ENCODE measurements at regions not wholly inside any gene's neighbourhood (a gene's known extent, or its start where the extent isn't known, plus 50 kb on each side); places are given as distances from the start of the nearest gene placed in this dataset.

DNA sequence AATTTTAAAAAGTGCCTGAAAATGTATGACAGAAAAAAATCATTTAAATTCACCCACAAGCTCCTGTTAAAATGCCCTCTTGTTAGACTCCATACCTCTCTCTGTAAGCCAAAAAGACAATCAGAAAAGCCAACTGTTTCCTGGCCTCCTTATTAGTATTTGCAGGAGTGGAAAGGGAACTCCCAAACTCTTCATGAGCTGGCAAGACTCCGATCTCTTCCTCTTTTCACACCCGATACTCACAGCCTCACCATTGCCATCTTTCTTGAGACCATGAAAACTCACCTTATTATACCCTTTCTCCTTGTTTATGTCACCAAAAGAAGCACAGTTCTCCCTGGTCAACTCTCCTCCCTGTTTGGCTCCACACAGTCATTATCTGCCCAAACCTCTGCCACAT lies 197.8 kb downstream of the DMAC1 start:
- H3K36me3 ChIP-seq = no peaks in the 10 kb centered on the region
- no peaks in the 10 kb centered on the region for H3K27me3 ChIP-seq
- no peak overlapping the region for H3K27ac ChIP-seq
- TF ChIP-seq, protein P1, sequence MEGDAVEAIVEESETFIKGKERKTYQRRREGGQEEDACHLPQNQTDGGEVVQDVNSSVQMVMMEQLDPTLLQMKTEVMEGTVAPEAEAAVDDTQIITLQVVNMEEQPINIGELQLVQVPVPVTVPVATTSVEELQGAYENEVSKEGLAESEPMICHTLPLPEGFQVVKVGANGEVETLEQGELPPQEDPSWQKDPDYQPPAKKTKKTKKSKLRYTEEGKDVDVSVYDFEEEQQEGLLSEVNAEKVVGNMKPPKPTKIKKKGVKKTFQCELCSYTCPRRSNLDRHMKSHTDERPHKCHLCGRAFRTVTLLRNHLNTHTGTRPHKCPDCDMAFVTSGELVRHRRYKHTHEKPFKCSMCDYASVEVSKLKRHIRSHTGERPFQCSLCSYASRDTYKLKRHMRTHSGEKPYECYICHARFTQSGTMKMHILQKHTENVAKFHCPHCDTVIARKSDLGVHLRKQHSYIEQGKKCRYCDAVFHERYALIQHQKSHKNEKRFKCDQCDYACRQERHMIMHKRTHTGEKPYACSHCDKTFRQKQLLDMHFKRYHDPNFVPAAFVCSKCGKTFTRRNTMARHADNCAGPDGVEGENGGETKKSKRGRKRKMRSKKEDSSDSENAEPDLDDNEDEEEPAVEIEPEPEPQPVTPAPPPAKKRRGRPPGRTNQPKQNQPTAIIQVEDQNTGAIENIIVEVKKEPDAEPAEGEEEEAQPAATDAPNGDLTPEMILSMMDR (IDR thresholded peaks at IDR 0.05; ENCODE audit: low read depth, low read length) = no peak
- DNase-seq (ENCODE audit: low read depth in 1 of 2, low spot score in 1 of 2) = no peak
- no peak overlapping the region for H3K4me3 ChIP-seq
- H3K4me1 ChIP-seq (ENCODE audit: low read depth) = no peaks in the 10 kb centered on the region
- no peaks in the 10 kb centered on the region for H3K9me3 ChIP-seq (ENCODE audit: low read depth)

DNA sequence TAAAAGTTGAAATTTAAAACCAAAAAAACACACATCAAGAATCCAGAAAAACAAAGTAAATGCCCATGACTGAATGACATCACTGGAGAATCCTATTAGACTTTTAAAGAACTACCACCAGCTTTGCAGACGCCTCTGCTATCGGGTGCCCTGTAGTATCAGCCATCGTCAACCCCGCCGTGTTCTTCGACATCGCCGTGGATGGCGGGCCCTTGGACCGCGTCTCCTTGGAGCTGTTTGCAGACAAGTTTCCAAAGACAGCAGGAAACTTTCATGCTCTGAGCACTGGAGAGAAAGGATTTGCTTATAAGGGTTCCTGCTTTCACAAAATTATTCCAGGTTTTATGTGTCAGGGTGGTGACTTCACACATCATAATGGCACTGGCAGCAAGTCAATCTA lies 201.9 kb downstream of the DMAC1 start:
- no peaks in the 10 kb centered on the region for H3K36me3 ChIP-seq
- no peaks in the 10 kb centered on the region for H3K4me1 ChIP-seq (ENCODE audit: low read depth)
- no peak overlapping the region for H3K4me3 ChIP-seq
- H3K27me3 ChIP-seq = no peaks in the 10 kb centered on the region
- TF ChIP-seq, protein P1 (IDR thresholded peaks at IDR 0.05; ENCODE audit: low read depth, low read length) = no peak
- H3K9me3 ChIP-seq (ENCODE audit: low read depth) = no peaks in the 10 kb centered on the region
- no peak overlapping the region for H3K27ac ChIP-seq
- no peak for DNase-seq (ENCODE audit: low read depth in 1 of 2, low spot score in 1 of 2)

DNA sequence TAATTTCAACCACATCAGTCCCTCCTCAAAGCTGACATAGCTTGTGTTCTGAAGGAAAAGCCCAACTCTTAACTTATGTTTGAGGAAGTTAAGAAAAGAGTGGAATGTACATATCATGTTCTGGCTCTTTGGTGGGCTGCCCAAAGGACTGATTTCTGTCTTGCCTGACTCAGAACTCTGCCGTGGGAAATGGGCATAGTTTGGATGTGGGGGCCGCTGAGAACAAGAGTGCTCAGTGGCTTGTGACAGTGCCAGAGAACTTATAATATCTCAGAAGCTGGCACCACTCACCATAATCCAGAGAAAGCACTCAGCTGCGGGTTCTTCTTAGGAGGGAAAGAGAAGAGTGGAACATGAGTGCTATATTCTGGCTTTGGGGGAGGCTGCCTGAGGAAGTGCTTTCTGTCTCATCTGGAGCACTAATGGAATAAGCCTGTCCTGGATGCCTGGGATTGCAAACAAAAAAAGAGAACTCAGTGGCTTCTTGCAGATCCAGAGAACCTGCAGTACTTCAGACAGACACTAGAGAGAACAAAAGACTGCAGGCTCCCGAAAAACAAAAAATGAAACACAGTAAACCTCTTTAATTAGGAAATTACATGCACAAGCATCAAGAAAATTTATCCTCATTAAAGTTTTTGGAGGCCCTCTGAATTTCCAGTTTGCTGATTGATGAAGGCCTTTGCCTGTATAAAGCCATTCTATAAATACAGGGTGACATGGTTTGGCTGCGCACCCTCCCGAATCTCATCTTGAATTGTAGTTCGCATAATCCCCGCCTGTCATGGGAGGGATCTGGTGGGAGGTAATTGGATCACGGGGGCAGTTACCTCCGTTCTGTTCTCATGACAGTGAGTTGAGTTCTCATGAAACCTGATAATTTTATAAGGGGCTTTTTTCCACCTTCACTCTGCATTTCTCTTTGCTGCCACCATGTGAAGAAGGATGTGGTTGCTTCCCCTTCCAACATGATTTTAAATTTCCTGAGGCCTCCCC lies 207.0 kb downstream of the DMAC1 start:
- peak in 1 of 2 donors; percentile 19 for DNase-seq (ENCODE audit: low read depth in 1 of 2, low spot score in 1 of 2)
- H3K27me3 ChIP-seq = no peaks in the 10 kb centered on the region
- H3K36me3 ChIP-seq = no peaks in the 10 kb centered on the region
- TF ChIP-seq, protein P1 (IDR thresholded peaks at IDR 0.05; ENCODE audit: low read depth, low read length) = no peak
- H3K4me1 ChIP-seq (ENCODE audit: low read depth) = no peaks in the 10 kb centered on the region
- H3K4me3 ChIP-seq = no peak overlapping the region
- H3K27ac ChIP-seq = no peak overlapping the region
- no peaks in the 10 kb centered on the region for H3K9me3 ChIP-seq (ENCODE audit: low read depth)

DNA sequence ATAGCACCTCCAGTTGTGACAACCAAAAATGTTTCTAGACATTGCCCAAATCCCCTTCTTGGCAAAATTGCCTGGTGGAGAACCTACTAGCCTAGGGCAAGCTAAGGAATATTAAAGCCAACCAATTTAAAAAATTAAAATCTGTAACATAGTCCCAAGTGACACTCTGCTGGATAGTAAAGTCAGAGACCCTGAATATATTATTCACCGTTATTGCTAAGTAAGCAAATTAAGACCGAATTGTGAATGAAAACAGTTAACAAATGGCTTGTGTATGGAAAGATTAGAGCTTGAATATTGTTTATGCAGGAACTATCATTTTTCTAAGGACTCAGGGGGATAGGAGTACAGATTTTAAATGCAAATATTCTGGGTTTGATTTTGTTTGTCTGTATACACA lies 208.1 kb downstream of the DMAC1 start:
- Histone ChIP-seq H3K4me1 (ENCODE audit: low read depth) (no peaks in the 10 kb centered on the region), H3K9me3 (ENCODE audit: low read depth) (no peaks in the 10 kb centered on the region), H3K36me3 (no peaks in the 10 kb centered on the region), H3K27ac (no peak overlapping the region), H3K4me3 (no peak overlapping the region), H3K27me3 (no peaks in the 10 kb centered on the region)
- no peak for DNase-seq (ENCODE audit: low read depth in 1 of 2, low spot score in 1 of 2)
- TF ChIP-seq, protein P1 (IDR thresholded peaks at IDR 0.05; ENCODE audit: low read depth, low read length) = no peak

DNA sequence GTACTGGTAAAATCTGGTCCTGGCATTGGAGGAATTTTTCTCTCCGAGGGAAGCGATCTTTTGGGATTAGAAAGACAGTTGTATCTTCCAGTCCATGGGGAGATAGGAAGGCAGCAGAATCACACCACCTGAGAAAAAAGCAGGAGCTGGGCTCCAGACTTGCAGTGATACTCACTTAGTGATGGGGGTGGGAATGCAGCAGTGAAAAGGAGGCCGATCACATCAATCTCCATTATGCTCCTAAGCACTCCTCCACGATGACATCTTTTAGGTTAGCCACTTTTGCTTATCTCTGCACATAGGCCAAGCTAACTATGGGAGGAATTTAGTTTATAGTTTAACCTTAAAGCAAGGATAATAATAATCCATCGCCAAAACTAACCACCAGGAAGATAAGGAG lies 219.0 kb downstream of the DMAC1 start:
- Histone ChIP-seq H3K36me3 (no peaks in the 10 kb centered on the region), H3K27me3 (no peaks in the 10 kb centered on the region), H3K9me3 (ENCODE audit: low read depth) (no peaks in the 10 kb centered on the region), H3K4me3 (no peak overlapping the region), H3K27ac (no peak overlapping the region), H3K4me1 (ENCODE audit: low read depth) (peaks cover 8% of the 10 kb centered on the region)
- TF ChIP-seq, protein P1 (IDR thresholded peaks at IDR 0.05; ENCODE audit: low read depth, low read length) = no peak
- DNase-seq (ENCODE audit: low read depth in 1 of 2, low spot score in 1 of 2) = peak in 1 of 2 donors; percentile 17
